Caco-2 (cell line): ENCODE measurements at regions not wholly inside any gene's neighbourhood (a gene's known extent, or its start where the extent isn't known, plus 50 kb on each side); places are given as distances from the start of the nearest gene placed in this dataset.

Source experiments
- BruUV-seq: library from RNA; stranded (reverse); fragments of 400-500 nt; replicated peaks from 2 replicates; lab custom pipeline; 2021; lab: Mats Ljungman, UMichigan
- CTCF ChIA-PET: fragments of 300-600 bp; sonication (Branson Sonifier 250); formaldehyde crosslinking; loops from one replicate; lab custom pipeline; 2022; ENCODE audit warnings: antibody characterized with exemption; lab: Charles Lee
- POLR2A ChIA-PET: fragments of 300-600 bp; sonication (Branson Sonifier 250); formaldehyde crosslinking; loops from one replicate; lab custom pipeline; 2022; ENCODE audit warnings: antibody characterized with exemption; lab: Charles Lee
- DNase-seq, 2 experiments: peaks; one replicate each; pipeline versions ENCODE4 v3.0.0 to v3.0.0-alpha.2; 2020 to 2022
- H3K27me3 ChIP-seq: replicated peaks from 2 replicates; pipeline ENCODE4 v1.6.0; 2011; ENCODE audit warnings: low read length; ENCODE audit not compliant: control insufficient read depth, insufficient read depth
- H3K36me3 ChIP-seq: 2 replicates; pipeline ENCODE4 v1.5.1; 2011; ENCODE audit warnings: low read length; ENCODE audit not compliant: control insufficient read depth, insufficient read depth
- H3K4me1 ChIP-seq: fragments of 250-450 bp; sonication (Bioruptor Pico); 2 replicates; pipeline ENCODE4 v1.5.1; 2020; ENCODE audit warnings: mild to moderate bottlenecking
- H3K4me3 ChIP-seq: 2 replicates; pipeline ENCODE4 v1.5.1; 2011; ENCODE audit warnings: low read depth, mild to moderate bottlenecking, control low read depth, low read length
- H3K9me3 ChIP-seq: fragments of 250-450 bp; sonication (Bioruptor Pico); 2 replicates; pipeline ENCODE4 v1.5.1; 2020; ENCODE audit warnings: mild to moderate bottlenecking, moderate library complexity
- H3K27ac Mint-ChIP-seq: one replicate; pipeline ENCODE4 v1.8.0; 2022; ENCODE audit warnings: mixed read lengths; ENCODE audit not compliant: unreplicated experiment
- H3K27me3 Mint-ChIP-seq: one replicate; pipeline ENCODE4 v1.8.0; 2022; ENCODE audit warnings: mixed read lengths; ENCODE audit not compliant: insufficient read depth, unreplicated experiment
- H3K36me3 Mint-ChIP-seq: one replicate; pipeline ENCODE4 v1.8.0; 2022; ENCODE audit warnings: mild to moderate bottlenecking, mixed read lengths; ENCODE audit not compliant: insufficient read depth, unreplicated experiment
- H3K4me1 Mint-ChIP-seq: one replicate; pipeline ENCODE4 v1.8.0; 2022; ENCODE audit warnings: low read depth, mixed read lengths; ENCODE audit not compliant: unreplicated experiment
- H3K4me3 Mint-ChIP-seq: one replicate; pipeline ENCODE4 v1.8.0; 2022; ENCODE audit warnings: mild to moderate bottlenecking, moderate library complexity, mixed read lengths; ENCODE audit not compliant: unreplicated experiment
- H3K9me3 Mint-ChIP-seq: one replicate; pipeline ENCODE4 v1.8.0; 2022; ENCODE audit warnings: mixed read lengths; ENCODE audit not compliant: unreplicated experiment
- intact Hi-C: fragments of 100-400 bp; cut with micrococcal nuclease; formaldehyde crosslinking; loops from one replicate; pipeline ENCODE4 v1.10.0; 2022; ENCODE audit not compliant: unreplicated experiment
- TF ChIP-seq, protein P1 (sequence below), 2 experiments: fragments of 200-600 bp in 1 of 2; IDR thresholded peaks; 1 replicate in 1 of 2; 2 replicates in 1 of 2; pipeline versions ENCODE4 v1.5.1 to v1.8.0; 2011 to 2022; ENCODE audit warnings: antibody characterized with exemption in 1 of 2, control low read depth in 1 of 2, inconsistent platforms in 1 of 2, low read depth in 1 of 2, low read length in 1 of 2, mild to moderate bottlenecking in 1 of 2, moderate library complexity in 1 of 2; ENCODE audit not compliant: insufficient read depth in 1 of 2, severe bottlenecking in 1 of 2, unreplicated experiment in 1 of 2

GRCh38 chr5:152990217-152990616, 500.3 kb upstream of the GRIA1 start:
- Mint-ChIP-seq H3K36me3 (no peaks in the 10 kb centered on the region), H3K4me3 (no peak overlapping the region), H3K27ac (no peak overlapping the region), H3K9me3 (no peaks in the 10 kb centered on the region), H3K27me3 (no peaks in the 10 kb centered on the region), H3K4me1 (no peaks in the 10 kb centered on the region)
- Histone ChIP-seq H3K4me1 (no peaks in the 10 kb centered on the region), H3K27me3 (no peaks in the 10 kb centered on the region), H3K36me3 (no peaks in the 10 kb centered on the region), H3K9me3 (no peaks in the 10 kb centered on the region), H3K4me3 (no peak overlapping the region)
- ChIA-PET CTCF (no interaction called here), POLR2A (no interaction called here)
- BruUV-seq = no TSS peak
- intact Hi-C loops = no loop called here
- DNase-seq = no peak
- TF ChIP-seq, protein P1, sequence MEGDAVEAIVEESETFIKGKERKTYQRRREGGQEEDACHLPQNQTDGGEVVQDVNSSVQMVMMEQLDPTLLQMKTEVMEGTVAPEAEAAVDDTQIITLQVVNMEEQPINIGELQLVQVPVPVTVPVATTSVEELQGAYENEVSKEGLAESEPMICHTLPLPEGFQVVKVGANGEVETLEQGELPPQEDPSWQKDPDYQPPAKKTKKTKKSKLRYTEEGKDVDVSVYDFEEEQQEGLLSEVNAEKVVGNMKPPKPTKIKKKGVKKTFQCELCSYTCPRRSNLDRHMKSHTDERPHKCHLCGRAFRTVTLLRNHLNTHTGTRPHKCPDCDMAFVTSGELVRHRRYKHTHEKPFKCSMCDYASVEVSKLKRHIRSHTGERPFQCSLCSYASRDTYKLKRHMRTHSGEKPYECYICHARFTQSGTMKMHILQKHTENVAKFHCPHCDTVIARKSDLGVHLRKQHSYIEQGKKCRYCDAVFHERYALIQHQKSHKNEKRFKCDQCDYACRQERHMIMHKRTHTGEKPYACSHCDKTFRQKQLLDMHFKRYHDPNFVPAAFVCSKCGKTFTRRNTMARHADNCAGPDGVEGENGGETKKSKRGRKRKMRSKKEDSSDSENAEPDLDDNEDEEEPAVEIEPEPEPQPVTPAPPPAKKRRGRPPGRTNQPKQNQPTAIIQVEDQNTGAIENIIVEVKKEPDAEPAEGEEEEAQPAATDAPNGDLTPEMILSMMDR (IDR thresholded peaks at IDR 0.05; ENCODE audit: insufficient read depth in 1 of 2, low read depth in 1 of 2, low read length in 1 of 2, severe bottlenecking in 1 of 2, unreplicated experiment in 1 of 2) = no peak

DNA sequence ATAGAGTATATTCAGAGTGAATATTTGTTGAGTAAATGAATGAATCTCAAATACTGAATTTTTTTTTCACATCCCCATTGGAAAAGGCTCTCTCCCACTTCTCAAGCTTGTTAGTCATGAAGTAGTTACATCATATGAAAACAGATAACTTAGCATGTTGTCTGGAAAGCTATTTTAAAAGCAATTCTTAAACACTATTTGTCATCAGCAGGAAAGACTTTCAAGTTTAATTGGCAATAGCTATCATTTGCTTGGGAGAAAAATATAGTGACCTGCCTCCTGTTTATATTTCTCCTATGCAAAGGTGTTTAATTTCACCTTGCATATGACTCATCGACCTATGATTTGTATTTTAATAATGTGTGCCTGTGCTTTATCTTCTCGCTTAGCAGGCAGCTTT, 499.8 kb upstream of the GRIA1 start:
- Mint-ChIP-seq H3K36me3 (no peaks in the 10 kb centered on the region), H3K9me3 (no peaks in the 10 kb centered on the region), H3K27me3 (no peaks in the 10 kb centered on the region), H3K27ac (no peak overlapping the region), H3K4me3 (no peak overlapping the region), H3K4me1 (no peaks in the 10 kb centered on the region)
- TF ChIP-seq, protein P1 (IDR thresholded peaks at IDR 0.05; ENCODE audit: insufficient read depth in 1 of 2, low read depth in 1 of 2, low read length in 1 of 2, severe bottlenecking in 1 of 2, unreplicated experiment in 1 of 2) = no peak
- no TSS peak for BruUV-seq
- no peak for DNase-seq
- Histone ChIP-seq H3K4me3 (no peak overlapping the region), H3K9me3 (no peaks in the 10 kb centered on the region), H3K36me3 (no peaks in the 10 kb centered on the region), H3K4me1 (no peaks in the 10 kb centered on the region), H3K27me3 (no peaks in the 10 kb centered on the region)
- POLR2A ChIA-PET = no interaction called here
- intact Hi-C loops = no loop called here
- CTCF ChIA-PET = no interaction called here

GRCh38 chr5:152994033-152994680, 496.3 kb upstream of the GRIA1 start:
- TF ChIP-seq, protein P1 (IDR thresholded peaks at IDR 0.05; ENCODE audit: insufficient read depth in 1 of 2, low read depth in 1 of 2, low read length in 1 of 2, severe bottlenecking in 1 of 2, unreplicated experiment in 1 of 2) = no peak
- Mint-ChIP-seq H3K36me3 (no peaks in the 10 kb centered on the region), H3K9me3 (no peaks in the 10 kb centered on the region), H3K4me1 (no peaks in the 10 kb centered on the region), H3K4me3 (no peak overlapping the region), H3K27me3 (no peaks in the 10 kb centered on the region), H3K27ac (no peak overlapping the region)
- Histone ChIP-seq H3K36me3 (no peaks in the 10 kb centered on the region), H3K4me1 (no peaks in the 10 kb centered on the region), H3K4me3 (no peak overlapping the region), H3K27me3 (no peaks in the 10 kb centered on the region), H3K9me3 (no peaks in the 10 kb centered on the region)
- BruUV-seq = no TSS peak
- intact Hi-C loops = no loop called here
- ChIA-PET POLR2A (no interaction called here), CTCF (no interaction called here)
- DNase-seq = no peak
